ENCODE measurements at regions not wholly inside any gene's neighbourhood (a gene's known extent, or its start where the extent isn't known, plus 50 kb on each side); places are given as distances from the start of the nearest gene placed in this dataset.

- TF ChIP-seq POLR2AphosphoS5 (IDR thresholded peaks at IDR 0.05) (no peak), EP300 (IDR thresholded peaks at IDR 0.05) (no peak)
- Histone ChIP-seq H3K4me1 (no peaks in the 10 kb centered on the region), H3K36me3 (no peaks in the 10 kb centered on the region), H3K27ac (no peak overlapping the region), H3K4me3 (no peak overlapping the region), H3K27me3 (no peaks in the 10 kb centered on the region), H3K9me3 (no peaks in the 10 kb centered on the region)
- WGBS: 88% methylated on average over 1 of the region's 7 CpGs
- DNase-seq (ENCODE audit: low spot score in 2 of 2): no peak
These were observed 88.8 kb upstream of the ANKFN1 start for GRCh38 chr17:56064506-56064905.

GRCh38 chr17:56074361-56074890 lies 78.8 kb upstream of the ANKFN1 start:
- H3K4me1 ChIP-seq: no peaks in the 10 kb centered on the region
- H3K27ac ChIP-seq: no peak overlapping the region
- no peak for DNase-seq (ENCODE audit: low spot score in 2 of 2)
- H3K27me3 ChIP-seq: no peaks in the 10 kb centered on the region
- H3K9me3 ChIP-seq: no peaks in the 10 kb centered on the region
- no peak overlapping the region for H3K4me3 ChIP-seq
- H3K36me3 ChIP-seq: no peaks in the 10 kb centered on the region
- TF ChIP-seq POLR2A (IDR thresholded peaks at IDR 0.05) (no peak), EP300 (IDR thresholded peaks at IDR 0.05) (no peak), POLR2AphosphoS5 (IDR thresholded peaks at IDR 0.05) (no peak), CTCF (IDR thresholded peaks at IDR 0.05) (no peak)
- 71% methylated on average over 6 of the region's 6 CpGs for WGBS

- Histone ChIP-seq H3K4me3 (no peak overlapping the region), H3K4me1 (no peaks in the 10 kb centered on the region), H3K36me3 (no peaks in the 10 kb centered on the region), H3K27me3 (no peaks in the 10 kb centered on the region), H3K27ac (no peak overlapping the region), H3K9me3 (no peaks in the 10 kb centered on the region)
- TF ChIP-seq POLR2AphosphoS5 (IDR thresholded peaks at IDR 0.05) (no peak), EP300 (IDR thresholded peaks at IDR 0.05) (no peak), CTCF (IDR thresholded peaks at IDR 0.05) (no peak)
- DNase-seq (ENCODE audit: low spot score in 2 of 2): no peak
These were observed 76.3 kb upstream of the ANKFN1 start for GRCh38 chr17:56076980-56077379.

GRCh38 chr17:56083475-56083874 lies 69.8 kb upstream of the ANKFN1 start:
- Histone ChIP-seq H3K27ac (no peak overlapping the region), H3K27me3 (no peaks in the 10 kb centered on the region), H3K36me3 (no peaks in the 10 kb centered on the region), H3K4me3 (no peak overlapping the region), H3K9me3 (no peaks in the 10 kb centered on the region), H3K4me1 (no peaks in the 10 kb centered on the region)
- no peak for TF ChIP-seq CTCF (IDR thresholded peaks at IDR 0.05)
- no peak for TF ChIP-seq EP300 (IDR thresholded peaks at IDR 0.05)
- no peak for TF ChIP-seq POLR2A (IDR thresholded peaks at IDR 0.05)
- TF ChIP-seq POLR2AphosphoS5 (IDR thresholded peaks at IDR 0.05): no peak
- 64% methylated on average over 2 of the region's 2 CpGs for WGBS
- DNase-seq (ENCODE audit: low spot score in 2 of 2): no peak

GRCh38 chr17:56085576-56086267 lies 67.6 kb upstream of the ANKFN1 start:
- no peak overlapping the region for H3K27ac ChIP-seq
- peaks cover 4% of the 10 kb centered on the region for H3K27me3 ChIP-seq
- no peaks in the 10 kb centered on the region for H3K36me3 ChIP-seq
- TF ChIP-seq EP300 (IDR thresholded peaks at IDR 0.05): no peak
- no peak for TF ChIP-seq CTCF (IDR thresholded peaks at IDR 0.05)
- TF ChIP-seq POLR2AphosphoS5 (IDR thresholded peaks at IDR 0.05): no peak
- no peak for TF ChIP-seq POLR2A (IDR thresholded peaks at IDR 0.05)
- WGBS: 94% methylated on average over 3 of the region's 3 CpGs
- H3K9me3 ChIP-seq: no peaks in the 10 kb centered on the region
- H3K4me3 ChIP-seq: no peak overlapping the region
- DNase-seq (ENCODE audit: low spot score in 2 of 2): no peak
- H3K4me1 ChIP-seq: no peaks in the 10 kb centered on the region
